ENCODE measurements at regions not wholly inside any gene's neighbourhood (a gene's known extent, or its start where the extent isn't known, plus 50 kb on each side); places are given as distances from the start of the nearest gene placed in this dataset.

- Histone ChIP-seq H3K4me1 (ENCODE audit: control insufficient read depth, insufficient read depth, low read length) (no peaks in the 10 kb centered on the region), H3K9me3 (ENCODE audit: control insufficient read depth, insufficient read depth, low read depth, low read length) (peaks cover 17% of the 10 kb centered on the region), H3K27ac (ENCODE audit: low read depth, low read length) (no peak overlapping the region), H3K27me3 (ENCODE audit: control insufficient read depth, insufficient read depth, low read length) (peaks cover 32% of the 10 kb centered on the region; the same call in 1 of the 2 replicates), H3K4me3 (ENCODE audit: low read depth, low read length) (no peak overlapping the region), H3K9ac (ENCODE audit: low read length) (no peak overlapping the region), H3K36me3 (ENCODE audit: control insufficient read depth, insufficient read depth, low read length) (no peaks in the 10 kb centered on the region)
Measured at GRCh38 chr7:131883196-131883595, 326.8 kb upstream of the PODXL start.

- H3K9ac ChIP-seq (ENCODE audit: low read length) = no peak overlapping the region
- H3K9me3 ChIP-seq (ENCODE audit: control insufficient read depth, insufficient read depth, low read depth, low read length) = peaks cover 17% of the 10 kb centered on the region
- H3K27ac ChIP-seq (ENCODE audit: low read depth, low read length) = no peak overlapping the region
- no peak overlapping the region for H3K4me3 ChIP-seq (ENCODE audit: low read depth, low read length)
- H3K4me1 ChIP-seq (ENCODE audit: control insufficient read depth, insufficient read depth, low read length) = no peaks in the 10 kb centered on the region
- peaks cover 23% of the 10 kb centered on the region; the same call in 1 of the 2 replicates for H3K27me3 ChIP-seq (ENCODE audit: control insufficient read depth, insufficient read depth, low read length)
- H3K36me3 ChIP-seq (ENCODE audit: control insufficient read depth, insufficient read depth, low read length) = no peaks in the 10 kb centered on the region
Measured at GRCh38 chr7:131882321-131882720, 325.9 kb upstream of the PODXL start.

GRCh38 chr7:131880078-131880477 lies 323.6 kb upstream of the PODXL start:
- H3K4me1 ChIP-seq (ENCODE audit: control insufficient read depth, insufficient read depth, low read length) = no peaks in the 10 kb centered on the region
- peaks cover under 1% of the 10 kb centered on the region for H3K9me3 ChIP-seq (ENCODE audit: control insufficient read depth, insufficient read depth, low read depth, low read length)
- H3K9ac ChIP-seq (ENCODE audit: low read length) = no peak overlapping the region
- no peaks in the 10 kb centered on the region for H3K36me3 ChIP-seq (ENCODE audit: control insufficient read depth, insufficient read depth, low read length)
- peaks cover 20% of the 10 kb centered on the region; the same call in 1 of the 2 replicates for H3K27me3 ChIP-seq (ENCODE audit: control insufficient read depth, insufficient read depth, low read length)
- H3K4me3 ChIP-seq (ENCODE audit: low read depth, low read length) = no peak overlapping the region
- H3K27ac ChIP-seq (ENCODE audit: low read depth, low read length) = no peak overlapping the region

DNA sequence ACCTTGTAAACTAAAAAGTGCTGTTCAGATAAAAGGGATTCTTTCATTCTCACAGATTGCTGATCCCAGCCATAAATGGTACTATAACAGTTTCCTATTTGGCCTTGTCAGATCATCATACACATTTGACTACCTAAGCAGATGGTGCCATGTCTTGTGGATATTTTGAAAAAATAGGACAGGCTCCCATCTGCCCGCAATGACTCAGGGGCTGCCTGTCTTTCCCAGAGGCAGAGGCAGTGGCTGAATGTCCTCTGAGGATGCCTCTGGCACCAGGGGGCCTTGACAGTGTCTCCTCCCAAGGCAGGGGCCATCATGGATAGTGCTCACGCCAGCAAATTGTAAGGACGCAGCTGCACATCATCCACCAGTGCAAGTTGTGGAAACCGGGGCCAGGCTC lies 323.0 kb upstream of the PODXL start:
- H3K9ac ChIP-seq (ENCODE audit: low read length) = no peak overlapping the region
- H3K36me3 ChIP-seq (ENCODE audit: control insufficient read depth, insufficient read depth, low read length) = no peaks in the 10 kb centered on the region

GRCh38 chr7:131878777-131879176 lies 322.3 kb upstream of the PODXL start:
- no peaks in the 10 kb centered on the region for H3K4me1 ChIP-seq (ENCODE audit: control insufficient read depth, insufficient read depth, low read length)
- no peak overlapping the region for H3K9ac ChIP-seq (ENCODE audit: low read length)
- H3K9me3 ChIP-seq (ENCODE audit: control insufficient read depth, insufficient read depth, low read depth, low read length) = no peaks in the 10 kb centered on the region; the same call in 1 of the 2 replicates
- H3K4me3 ChIP-seq (ENCODE audit: low read depth, low read length) = no peak overlapping the region
- H3K36me3 ChIP-seq (ENCODE audit: control insufficient read depth, insufficient read depth, low read length) = no peaks in the 10 kb centered on the region
- H3K27me3 ChIP-seq (ENCODE audit: control insufficient read depth, insufficient read depth, low read length) = peaks cover 31% of the 10 kb centered on the region
- no peak overlapping the region for H3K27ac ChIP-seq (ENCODE audit: low read depth, low read length)

More for the DNA sequence above, 323.0 kb upstream of the PODXL start:
- no peaks in the 10 kb centered on the region; the same call in 1 of the 2 replicates for H3K9me3 ChIP-seq (ENCODE audit: control insufficient read depth, insufficient read depth, low read depth, low read length)
- H3K4me3 ChIP-seq (ENCODE audit: low read depth, low read length) = no peak overlapping the region
- peaks cover 27% of the 10 kb centered on the region for H3K27me3 ChIP-seq (ENCODE audit: control insufficient read depth, insufficient read depth, low read length)
- H3K4me1 ChIP-seq (ENCODE audit: control insufficient read depth, insufficient read depth, low read length) = no peaks in the 10 kb centered on the region
- H3K27ac ChIP-seq (ENCODE audit: low read depth, low read length) = no peak overlapping the region

DNA sequence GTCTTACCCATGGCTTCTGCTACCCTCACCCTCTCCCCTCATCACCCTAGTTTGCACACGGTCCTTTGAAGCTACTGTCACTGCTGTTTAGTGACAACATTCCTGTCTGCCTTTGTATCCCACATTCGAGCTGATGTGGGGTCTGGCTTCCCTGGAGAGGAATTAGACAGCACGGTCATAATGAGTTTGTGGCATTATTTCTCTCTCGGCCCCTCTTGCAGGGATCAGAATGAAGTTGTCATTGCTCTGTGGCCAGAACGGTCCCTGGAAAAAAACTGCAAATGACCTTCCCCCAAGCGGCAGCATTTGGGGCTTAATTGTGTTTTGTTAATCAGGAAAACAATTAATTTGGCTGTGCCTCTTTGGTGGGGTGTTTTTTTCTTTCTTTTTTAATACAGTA lies 317.2 kb upstream of the PODXL start:
- Histone ChIP-seq H3K27me3 (ENCODE audit: control insufficient read depth, insufficient read depth, low read length) (peaks cover 23% of the 10 kb centered on the region), H3K9me3 (ENCODE audit: control insufficient read depth, insufficient read depth, low read depth, low read length) (no peaks in the 10 kb centered on the region; the same call in 1 of the 2 replicates), H3K9ac (ENCODE audit: low read length) (no peak overlapping the region), H3K4me1 (ENCODE audit: control insufficient read depth, insufficient read depth, low read length) (no peaks in the 10 kb centered on the region), H3K36me3 (ENCODE audit: control insufficient read depth, insufficient read depth, low read length) (no peaks in the 10 kb centered on the region), H3K27ac (ENCODE audit: low read depth, low read length) (no peak overlapping the region), H3K4me3 (ENCODE audit: low read depth, low read length) (no peak overlapping the region)

DNA sequence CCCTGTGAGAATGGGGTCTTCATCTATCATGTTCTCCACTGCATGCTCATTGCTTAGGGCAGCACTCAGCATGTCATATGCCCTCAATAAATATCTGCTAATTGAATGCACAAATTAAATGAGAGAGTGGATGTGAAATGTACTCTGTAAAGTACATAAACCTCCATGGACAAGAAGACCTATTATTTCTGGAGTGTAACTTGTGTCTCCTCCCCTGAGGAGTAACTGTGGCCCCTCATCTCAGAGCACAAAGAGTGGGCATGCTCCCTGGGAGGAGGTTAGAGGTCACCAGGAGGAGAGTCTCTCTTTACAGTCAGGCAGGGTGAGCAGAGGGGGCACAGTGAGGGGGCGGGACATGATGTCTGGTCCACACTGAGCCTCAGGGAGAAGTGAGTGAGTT lies 313.6 kb upstream of the PODXL start:
- Histone ChIP-seq H3K4me1 (ENCODE audit: control insufficient read depth, insufficient read depth, low read length) (no peaks in the 10 kb centered on the region), H3K4me3 (ENCODE audit: low read depth, low read length) (no peak overlapping the region), H3K36me3 (ENCODE audit: control insufficient read depth, insufficient read depth, low read length) (no peaks in the 10 kb centered on the region), H3K27me3 (ENCODE audit: control insufficient read depth, insufficient read depth, low read length) (peaks cover 19% of the 10 kb centered on the region), H3K9me3 (ENCODE audit: control insufficient read depth, insufficient read depth, low read depth, low read length) (no peaks in the 10 kb centered on the region), H3K9ac (ENCODE audit: low read length) (no peak overlapping the region), H3K27ac (ENCODE audit: low read depth, low read length) (no peak overlapping the region)

DNA sequence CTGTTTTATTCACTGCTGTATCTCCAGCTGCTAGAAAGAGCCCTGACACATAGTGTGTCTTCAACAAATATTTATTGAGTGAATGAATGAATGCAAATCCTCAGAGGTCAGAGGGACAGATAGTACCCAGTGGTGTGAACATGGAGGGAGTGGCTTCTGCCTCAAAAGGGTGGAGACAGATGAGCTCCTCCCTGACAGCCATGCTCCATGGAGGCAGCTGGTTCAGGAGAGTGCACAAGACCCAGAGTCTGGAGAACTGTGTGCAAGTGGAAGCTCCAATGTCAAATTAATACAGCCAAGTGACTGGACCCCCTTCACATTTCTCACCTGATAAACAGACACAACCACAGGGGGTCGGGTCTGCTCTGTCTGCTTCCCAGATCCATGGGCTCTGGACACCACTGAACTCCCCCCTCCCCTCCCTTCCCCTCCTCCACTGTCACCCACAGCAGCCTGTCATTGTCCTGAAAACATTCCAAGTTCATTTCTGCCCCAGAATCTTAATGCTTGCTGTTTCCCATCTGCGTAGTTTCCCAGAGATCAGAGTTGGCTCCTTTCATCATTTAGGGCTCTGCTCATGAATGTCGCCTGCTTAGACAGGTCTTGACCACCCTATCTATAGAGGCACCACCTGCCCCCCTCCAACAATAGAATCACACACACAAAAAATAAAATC lies 312.9 kb upstream of the PODXL start:
- Histone ChIP-seq H3K4me1 (ENCODE audit: control insufficient read depth, insufficient read depth, low read length) (no peaks in the 10 kb centered on the region), H3K9me3 (ENCODE audit: control insufficient read depth, insufficient read depth, low read depth, low read length) (no peaks in the 10 kb centered on the region), H3K4me3 (ENCODE audit: low read depth, low read length) (no peak overlapping the region), H3K27me3 (ENCODE audit: control insufficient read depth, insufficient read depth, low read length) (peaks cover 12% of the 10 kb centered on the region), H3K27ac (ENCODE audit: low read depth, low read length) (no peak overlapping the region), H3K9ac (ENCODE audit: low read length) (no peak overlapping the region), H3K36me3 (ENCODE audit: control insufficient read depth, insufficient read depth, low read length) (no peaks in the 10 kb centered on the region)

DNA sequence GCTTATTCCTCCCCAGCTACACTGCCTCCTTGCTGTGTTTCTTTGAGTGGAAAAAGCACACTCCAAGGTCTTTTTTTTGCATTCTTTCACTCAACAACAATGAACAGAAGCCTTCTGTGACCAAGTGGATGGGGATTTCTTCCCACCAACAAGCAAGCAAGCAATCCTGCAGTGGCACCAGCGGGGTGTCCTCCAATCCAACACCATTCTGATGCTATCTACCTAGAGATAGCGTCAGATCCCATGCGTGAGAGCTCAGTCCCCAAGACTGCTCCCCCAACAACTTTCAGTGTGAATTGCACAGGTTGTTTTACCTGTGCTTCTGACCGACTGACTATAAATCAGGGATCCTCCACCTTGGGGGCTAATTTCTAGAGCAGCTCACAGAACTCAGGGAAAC lies 311.0 kb upstream of the PODXL start:
- Histone ChIP-seq H3K4me3 (ENCODE audit: low read depth, low read length) (no peak overlapping the region), H3K27ac (ENCODE audit: low read depth, low read length) (no peak overlapping the region), H3K4me1 (ENCODE audit: control insufficient read depth, insufficient read depth, low read length) (0 out of 2 replicates have a peak, but pooled peaks cover under 1% of the 10 kb centered on the region), H3K9me3 (ENCODE audit: control insufficient read depth, insufficient read depth, low read depth, low read length) (no peaks in the 10 kb centered on the region), H3K9ac (ENCODE audit: low read length) (no peak overlapping the region), H3K36me3 (ENCODE audit: control insufficient read depth, insufficient read depth, low read length) (no peaks in the 10 kb centered on the region), H3K27me3 (ENCODE audit: control insufficient read depth, insufficient read depth, low read length) (peaks cover 3% of the 10 kb centered on the region; the same call in 1 of the 2 replicates)

DNA sequence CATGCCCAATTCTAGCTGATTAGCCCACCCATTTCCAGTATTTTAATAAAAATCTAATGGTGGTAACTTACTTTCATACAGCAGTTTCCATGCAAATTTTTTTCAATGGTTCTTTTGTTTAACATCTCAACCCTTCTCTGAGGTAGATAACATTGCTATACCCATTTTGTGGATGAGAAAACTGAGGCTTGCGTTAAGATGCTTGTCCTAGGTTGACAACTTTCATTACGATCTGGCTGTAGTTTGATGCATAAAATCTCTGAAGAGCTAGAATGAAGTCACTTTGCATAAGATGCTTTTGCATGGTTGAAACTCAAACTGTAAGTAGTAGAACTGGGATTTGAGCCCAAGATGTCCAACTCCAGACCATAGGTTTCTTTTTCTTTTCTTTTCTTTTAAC lies 309.5 kb upstream of the PODXL start:
- H3K4me3 ChIP-seq (ENCODE audit: low read depth, low read length) = no peak overlapping the region
- no peaks in the 10 kb centered on the region for H3K9me3 ChIP-seq (ENCODE audit: control insufficient read depth, insufficient read depth, low read depth, low read length)
- no peak overlapping the region for H3K9ac ChIP-seq (ENCODE audit: low read length)
- no peaks in the 10 kb centered on the region for H3K27me3 ChIP-seq (ENCODE audit: control insufficient read depth, insufficient read depth, low read length)
- H3K36me3 ChIP-seq (ENCODE audit: control insufficient read depth, insufficient read depth, low read length) = no peaks in the 10 kb centered on the region
- no peak overlapping the region for H3K27ac ChIP-seq (ENCODE audit: low read depth, low read length)
- H3K4me1 ChIP-seq (ENCODE audit: control insufficient read depth, insufficient read depth, low read length) = 0 out of 2 replicates have a peak, but pooled peaks cover 7% of the 10 kb centered on the region

DNA sequence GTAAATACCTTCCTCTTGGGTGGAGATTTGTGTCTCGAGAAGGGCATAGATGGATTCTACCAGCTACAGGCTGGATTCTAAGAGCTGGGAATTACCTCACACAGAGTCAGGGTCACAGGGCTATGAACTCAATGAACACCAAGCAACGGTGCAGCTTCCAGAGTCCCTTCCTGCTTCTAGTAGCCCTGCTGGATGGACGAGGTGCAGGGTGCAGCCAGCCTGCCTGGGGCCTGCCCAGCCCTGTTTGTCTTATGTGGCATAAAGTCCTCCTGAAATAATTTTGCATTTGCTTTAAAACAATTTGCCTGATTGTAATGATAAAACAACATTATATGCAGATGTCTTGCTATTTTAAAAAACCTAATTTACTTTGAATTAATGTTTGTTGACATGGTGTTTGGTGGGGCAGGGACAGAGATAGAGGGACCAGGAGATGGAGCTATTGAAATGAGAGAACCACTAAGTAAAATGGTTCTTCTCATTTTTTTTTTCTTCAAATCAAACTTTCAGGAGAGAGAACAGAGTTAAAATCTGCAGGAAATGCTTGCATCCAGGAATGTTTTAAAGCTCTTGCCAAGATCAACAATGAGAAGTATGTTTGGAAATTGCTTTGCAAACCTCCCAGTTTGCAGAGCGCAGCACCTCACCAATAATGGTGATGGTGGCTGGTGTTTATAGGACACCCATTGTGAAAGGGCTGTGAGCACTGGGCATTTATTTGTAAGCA lies 305.4 kb upstream of the PODXL start:
- H3K4me1 ChIP-seq (ENCODE audit: control insufficient read depth, insufficient read depth, low read length) = 0 out of 2 replicates have a peak, but pooled peaks cover 7% of the 10 kb centered on the region
- H3K36me3 ChIP-seq (ENCODE audit: control insufficient read depth, insufficient read depth, low read length) = no peaks in the 10 kb centered on the region
- H3K4me3 ChIP-seq (ENCODE audit: low read depth, low read length) = no peak overlapping the region
- no peaks in the 10 kb centered on the region for H3K9me3 ChIP-seq (ENCODE audit: control insufficient read depth, insufficient read depth, low read depth, low read length)
- H3K9ac ChIP-seq (ENCODE audit: low read length) = no peak overlapping the region
- no peaks in the 10 kb centered on the region for H3K27me3 ChIP-seq (ENCODE audit: control insufficient read depth, insufficient read depth, low read length)
- H3K27ac ChIP-seq (ENCODE audit: low read depth, low read length) = no peak overlapping the region
